Thyroid gland (tissue), 4 donors: ENCODE measurements at regions not wholly inside any gene's neighbourhood (a gene's known extent, or its start where the extent isn't known, plus 50 kb on each side); places are given as distances from the start of the nearest gene placed in this dataset.

Experiments
- DNase-seq, 2 donors: peaks; one replicate each; pipeline ENCODE4 v3.0.0-alpha.2; 2019
- H3K27ac ChIP-seq, 3 donors: fragments of 200-600 bp; sonication (generic); 1 replicate in 2 of 3; 2 replicates in 1 of 3; pipeline ENCODE4 v1.5.1; 2016 to 2019; ENCODE audit warnings: mild to moderate bottlenecking in 1 of 3, moderate library complexity in 1 of 3
- H3K27me3 ChIP-seq: fragments of 200-600 bp; sonication (generic); one replicate; pipeline ENCODE4 v1.5.1; 2019
- H3K36me3 ChIP-seq, 2 donors: fragments of 200-600 bp; sonication (generic); one replicate each; pipeline ENCODE4 v1.5.1; 2016 to 2019
- H3K4me1 ChIP-seq, 2 donors: fragments of 200-600 bp; sonication (generic); one replicate each; pipeline ENCODE4 v1.5.1; 2017 to 2019
- H3K4me3 ChIP-seq, 3 donors: fragments of 200-600 bp; sonication (generic); replicated peaks in 1 of 3; 1 replicate in 2 of 3; 2 replicates in 1 of 3; pipeline ENCODE4 v1.5.1; 2016; ENCODE audit warnings: mild to moderate bottlenecking in 1 of 3
- H3K9me3 ChIP-seq: fragments of 200-600 bp; sonication (generic); one replicate; pipeline ENCODE4 v1.5.1; 2017
- CTCF ChIP-seq, 6 experiments: fragments of 200-600 bp in 3 of 6; fragments of 450-650 bp in 3 of 6; sonication (generic) in 3 of 6; IDR thresholded peaks; one replicate each; pipeline ENCODE4 v1.5.1; 2016 to 2019; ENCODE audit warnings: antibody characterized with exemption in 6 of 6, mild to moderate bottlenecking in 2 of 6, inconsistent platforms in 1 of 6, moderate library complexity in 1 of 6
- POLR2A ChIP-seq, 2 donors: fragments of 450-650 bp; IDR thresholded peaks; one replicate each; pipeline ENCODE4 v1.6.1; 2017; ENCODE audit warnings: antibody characterized with exemption in 2 of 2, mild to moderate bottlenecking in 2 of 2, moderate library complexity in 1 of 2
- WGBS, 2 donors: methylation state at CpG; one replicate each; pipeline ENCODE4 v1.1.5; 2017; 5-methylcytosine and 5-hydroxymethylcytosine counted together
- intact Hi-C: fragments of 100-400 bp; cut with DNase I; formaldehyde crosslinking; loops from one replicate; pipeline ENCODE4 v1.15.1; 2023

- H3K27ac ChIP-seq: peak overlapping the region; percentile 21 to 58 (median 54)
These were observed 84.4 kb upstream of the DCN start for GRCh38 chr12:91267039-91267438.

GRCh38 chr12:91264178-91264577 lies 81.6 kb upstream of the DCN start:
- Histone ChIP-seq H3K4me1 (peaks cover 15 to 19% of the 10 kb centered on the region in 2 donors), H3K36me3 (no peaks in the 10 kb centered on the region), H3K27me3 (no peaks in the 10 kb centered on the region), H3K27ac (no peak overlapping the region), H3K9me3 (no peaks in the 10 kb centered on the region), H3K4me3 (no peak overlapping the region)
- 89 to 91% methylated on average over 2 of the region's 2 CpGs for WGBS, 2 donors
- TF ChIP-seq CTCF (IDR thresholded peaks at IDR 0.05): no peak
- no peak for TF ChIP-seq POLR2A (IDR thresholded peaks at IDR 0.05)
- intact Hi-C loops: no loop called here
- no peak for DNase-seq

More at GRCh38 chr12:91267039-91267438, 84.4 kb upstream of the DCN start:
- intact Hi-C loops: no loop called here
- DNase-seq: peak in 1 of 2 donors; percentile 6
- H3K4me3 ChIP-seq: no peak overlapping the region
- peaks cover 29 to 30% of the 10 kb centered on the region in 2 donors for H3K4me1 ChIP-seq
- H3K27me3 ChIP-seq: no peaks in the 10 kb centered on the region
- H3K36me3 ChIP-seq: no peaks in the 10 kb centered on the region
- TF ChIP-seq CTCF (IDR thresholded peaks at IDR 0.05) (no peak), POLR2A (IDR thresholded peaks at IDR 0.05) (no peak)
- no peaks in the 10 kb centered on the region for H3K9me3 ChIP-seq

- Histone ChIP-seq H3K27me3 (no peaks in the 10 kb centered on the region), H3K4me1 (peaks cover 11 to 12% of the 10 kb centered on the region in 2 donors), H3K27ac (no peak overlapping the region), H3K9me3 (no peaks in the 10 kb centered on the region), H3K36me3 (no peaks in the 10 kb centered on the region), H3K4me3 (no peak overlapping the region)
- intact Hi-C loops: no loop called here
- 78% methylated on average over 3 of the region's 3 CpGs for WGBS, 2 donors
- TF ChIP-seq CTCF (IDR thresholded peaks at IDR 0.05) (no peak), POLR2A (IDR thresholded peaks at IDR 0.05) (no peak)
- DNase-seq: no peak
These were observed 79.4 kb upstream of the DCN start for GRCh38 chr12:91261820-91262676.

GRCh38 chr12:91256411-91256810 lies 73.8 kb upstream of the DCN start:
- intact Hi-C loops: no loop called here
- no peaks in the 10 kb centered on the region for H3K9me3 ChIP-seq
- H3K4me3 ChIP-seq: no peak overlapping the region
- no peak for TF ChIP-seq POLR2A (IDR thresholded peaks at IDR 0.05)
- no peak for TF ChIP-seq CTCF (IDR thresholded peaks at IDR 0.05)
- no peaks in the 10 kb centered on the region for H3K27me3 ChIP-seq
- DNase-seq: no peak
- H3K36me3 ChIP-seq: no peaks in the 10 kb centered on the region
- WGBS, 2 donors: 72 to 89% methylated on average over 5 of the region's 5 CpGs
- H3K4me1 ChIP-seq: no peaks in the 10 kb centered on the region
- H3K27ac ChIP-seq: no peak overlapping the region

- WGBS, 2 donors: 65 to 76% methylated on average over 3 of the region's 3 CpGs
- H3K9me3 ChIP-seq: no peaks in the 10 kb centered on the region
- TF ChIP-seq POLR2A (IDR thresholded peaks at IDR 0.05): no peak
- TF ChIP-seq CTCF (IDR thresholded peaks at IDR 0.05): no peak
- no peaks in the 10 kb centered on the region for H3K36me3 ChIP-seq
- no peak for DNase-seq
- H3K4me3 ChIP-seq: no peak overlapping the region
- H3K4me1 ChIP-seq: no peaks in the 10 kb centered on the region
- H3K27me3 ChIP-seq: no peaks in the 10 kb centered on the region
- intact Hi-C loops: no loop called here
- no peak overlapping the region for H3K27ac ChIP-seq
These were observed 69.7 kb upstream of the DCN start for GRCh38 chr12:91252341-91252740.
